HG03439 (cell line): ENCODE measurements at regions not wholly inside any gene's neighbourhood (a gene's known extent, or its start where the extent isn't known, plus 50 kb on each side); places are given as distances from the start of the nearest gene placed in this dataset.

Source experiments
- ATAC-seq: cut with Tn5 transposase; IDR thresholded peaks from one replicate; pipeline ENCODE4 v1.9.1; 2021; ENCODE audit warnings: mild to moderate bottlenecking, moderate library complexity; ENCODE audit not compliant: unreplicated experiment

DNA sequence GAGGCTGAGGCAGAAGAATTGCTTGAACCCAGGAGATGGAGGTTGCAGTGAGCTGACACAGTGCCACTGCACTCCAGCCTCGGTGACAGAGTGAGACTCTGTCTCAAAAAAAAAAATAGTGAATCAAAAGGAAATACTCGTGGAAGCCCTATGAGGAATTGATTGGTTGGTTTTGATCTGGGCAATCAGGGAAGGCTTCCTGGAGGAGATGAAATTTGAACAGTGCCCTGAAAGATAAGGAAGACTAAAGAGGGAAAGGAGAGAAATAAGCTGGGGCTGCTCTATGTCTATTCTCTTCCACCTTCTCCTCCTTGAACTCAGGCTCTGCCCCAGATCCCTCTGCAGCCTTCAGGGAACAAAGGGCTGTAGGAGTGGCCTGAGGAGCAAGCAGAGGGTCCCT is 54.1 kb downstream of the IRF2BPL start:
- no peak for ATAC-seq

DNA sequence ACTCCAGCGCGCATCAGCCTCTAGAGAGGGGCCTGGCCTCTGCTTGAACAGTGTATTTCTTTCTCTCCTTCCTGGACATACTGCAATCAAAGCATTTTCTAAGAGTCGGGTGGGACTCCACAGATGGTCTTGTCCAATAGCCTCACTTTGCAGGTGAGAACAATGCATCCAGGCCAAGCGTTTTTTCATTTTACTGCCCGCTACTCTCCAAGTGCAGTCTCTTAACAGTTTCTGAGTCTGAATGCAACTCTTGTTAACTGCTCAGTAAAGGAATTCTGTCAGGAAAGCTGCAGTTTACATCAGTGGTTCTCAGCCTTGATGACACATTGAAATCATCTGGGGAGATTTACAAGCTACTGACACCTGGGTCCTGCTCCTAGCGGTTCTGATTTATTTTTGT is 57.0 kb downstream of the IRF2BPL start:
- ATAC-seq, result no peak

DNA sequence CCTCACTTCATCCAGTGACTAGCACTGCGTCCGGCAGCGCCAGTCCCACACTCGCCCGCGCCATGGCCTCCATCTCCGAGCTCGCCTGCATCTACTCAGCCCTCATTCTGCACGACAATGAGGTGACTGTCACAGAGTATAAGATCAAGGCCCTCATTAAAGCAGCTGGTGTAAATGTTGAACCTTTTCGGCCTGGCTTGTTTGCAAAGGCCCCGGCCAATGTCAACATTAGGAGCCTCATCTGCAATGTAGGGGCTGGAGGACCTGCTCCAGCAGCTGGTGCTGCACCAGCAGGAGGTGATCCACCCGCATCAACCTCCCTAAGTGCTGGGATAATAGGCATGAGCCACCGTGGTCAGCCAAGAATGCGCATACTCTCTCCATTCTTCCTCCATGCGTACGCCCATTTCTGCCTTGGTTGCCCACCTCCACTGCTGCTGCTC is 59.9 kb downstream of the IRF2BPL start:
- ATAC-seq, result no peak

DNA sequence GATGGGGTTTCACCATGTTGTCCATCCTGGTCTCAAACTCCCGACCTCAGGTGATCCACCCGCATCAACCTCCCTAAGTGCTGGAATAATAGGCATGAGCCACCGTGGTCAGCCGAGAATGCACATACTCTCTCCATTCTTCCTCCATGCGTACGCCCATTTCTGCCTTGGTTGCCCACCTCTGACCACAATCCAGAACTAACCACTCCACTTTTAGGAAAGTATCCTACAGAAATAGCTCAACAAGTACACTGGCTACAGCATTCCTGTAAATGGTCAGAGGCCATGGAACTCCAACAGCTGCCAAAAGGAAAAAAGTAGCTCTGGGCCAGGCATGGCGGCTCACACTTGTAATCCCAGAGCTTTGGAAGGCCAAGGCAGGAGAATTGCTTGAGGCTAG is 60.7 kb downstream of the IRF2BPL start:
- ATAC-seq, result no peak

DNA sequence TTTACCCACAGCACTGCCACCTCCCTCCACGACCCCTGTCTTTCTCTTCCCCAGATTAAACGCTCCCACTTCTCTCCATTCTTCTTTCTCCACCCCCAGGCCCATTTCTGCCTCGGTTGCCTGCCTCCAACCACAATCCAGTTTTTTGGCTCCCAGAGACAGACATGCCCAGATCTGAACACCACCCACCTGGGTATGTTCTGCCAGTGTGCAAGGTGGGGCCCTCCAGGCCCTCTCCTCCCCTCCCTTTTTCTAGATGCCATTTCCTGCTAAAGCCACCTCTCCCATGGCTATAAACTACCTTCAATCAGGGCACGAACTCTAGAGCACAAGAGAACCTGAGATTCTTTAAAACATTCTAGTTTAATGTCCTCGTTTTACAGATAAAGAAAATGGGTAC is 63.3 kb downstream of the IRF2BPL start:
- no peak for ATAC-seq

DNA sequence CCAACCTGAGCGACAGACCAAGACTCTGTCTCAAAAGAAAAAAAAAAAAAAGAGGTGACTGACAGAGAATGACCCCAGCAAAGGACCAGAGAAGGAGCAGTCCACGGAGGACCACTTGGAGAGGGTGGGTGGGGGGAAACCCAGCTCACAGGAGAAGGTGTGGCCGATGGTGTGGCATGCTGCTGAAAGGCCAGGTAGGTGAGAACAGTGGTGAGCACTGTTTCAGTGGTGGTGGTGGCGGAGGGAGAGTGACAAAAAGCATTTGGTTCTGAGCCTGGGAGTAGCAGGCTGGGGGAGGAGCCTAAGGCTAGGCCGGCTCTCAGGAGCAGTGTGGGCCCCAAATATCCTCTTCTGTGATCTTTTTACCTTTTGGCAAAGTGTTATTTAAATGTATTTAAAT is 63.8 kb downstream of the IRF2BPL start:
- no peak for ATAC-seq

DNA sequence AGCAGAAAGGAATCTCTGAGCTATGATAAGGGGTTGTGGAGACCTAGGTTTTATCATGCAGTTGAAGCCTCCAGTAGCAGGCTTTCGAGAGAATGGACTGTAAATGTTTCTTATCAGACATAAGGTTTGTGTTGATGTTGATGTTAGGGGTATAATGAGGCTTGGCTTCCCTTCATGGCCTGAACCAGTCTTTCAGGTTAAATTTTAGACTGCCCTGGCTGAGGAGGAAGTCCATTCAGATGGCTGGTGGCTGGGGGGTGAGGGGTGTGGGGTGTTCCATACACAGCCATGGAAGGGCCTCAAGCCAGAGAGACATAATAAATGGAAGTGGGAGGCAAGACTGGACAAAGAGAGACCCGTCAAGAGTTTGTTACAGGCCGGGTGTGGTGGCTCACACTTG is 65.1 kb downstream of the IRF2BPL start:
- no peak for ATAC-seq

DNA sequence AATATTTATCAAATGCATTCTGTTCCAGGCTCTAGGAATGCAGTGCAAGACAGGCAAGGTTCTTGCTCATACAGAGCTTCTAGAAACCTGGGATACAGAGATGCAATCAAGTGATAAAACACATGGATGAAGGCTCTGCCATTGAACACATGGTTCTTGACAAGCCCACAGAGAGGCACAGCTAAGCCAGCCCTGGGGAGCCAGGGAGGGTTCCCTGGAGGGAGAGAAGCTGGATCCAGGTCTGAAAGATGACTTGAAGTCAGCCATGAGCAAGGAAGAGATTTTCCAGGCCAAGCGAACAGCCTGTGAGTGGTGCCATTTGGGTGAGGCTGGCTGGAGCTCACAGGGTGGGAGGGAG is 66.2 kb downstream of the IRF2BPL start:
- peak; percentile 1 for ATAC-seq

DNA sequence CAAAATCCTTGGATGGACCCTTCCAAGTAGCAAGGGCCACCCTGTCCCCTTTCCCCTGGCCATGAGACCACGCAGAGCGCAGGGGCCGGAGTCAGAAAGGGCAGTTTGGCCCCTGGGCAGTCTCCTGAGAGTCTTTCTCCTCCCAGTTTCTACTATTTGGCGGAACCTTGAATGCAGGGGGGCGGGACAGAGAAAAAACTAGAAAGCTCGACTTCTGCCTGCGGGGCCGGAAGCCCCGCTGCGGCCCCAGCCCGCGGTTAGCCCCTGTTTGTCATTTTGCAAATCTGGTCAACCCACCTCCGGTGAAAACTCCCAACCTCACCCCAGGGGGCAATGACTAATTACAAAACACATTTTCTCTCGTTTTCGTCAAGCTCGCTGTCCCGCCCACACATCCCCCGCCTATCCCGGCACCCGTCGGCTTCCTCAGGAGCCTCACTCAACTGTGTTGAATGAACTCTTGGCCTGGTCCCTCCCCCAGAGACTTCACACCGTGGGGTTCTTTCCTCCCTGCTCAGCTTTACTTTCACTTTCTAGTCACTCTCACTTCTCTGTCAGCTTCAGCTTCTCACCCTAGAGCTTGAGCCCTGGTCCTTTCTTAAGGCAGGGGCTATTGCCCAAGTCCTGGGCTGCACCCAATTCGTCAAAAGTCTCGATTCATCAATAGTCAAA is 66.7 kb downstream of the IRF2BPL start:
- ATAC-seq, result peak; percentile 79

DNA sequence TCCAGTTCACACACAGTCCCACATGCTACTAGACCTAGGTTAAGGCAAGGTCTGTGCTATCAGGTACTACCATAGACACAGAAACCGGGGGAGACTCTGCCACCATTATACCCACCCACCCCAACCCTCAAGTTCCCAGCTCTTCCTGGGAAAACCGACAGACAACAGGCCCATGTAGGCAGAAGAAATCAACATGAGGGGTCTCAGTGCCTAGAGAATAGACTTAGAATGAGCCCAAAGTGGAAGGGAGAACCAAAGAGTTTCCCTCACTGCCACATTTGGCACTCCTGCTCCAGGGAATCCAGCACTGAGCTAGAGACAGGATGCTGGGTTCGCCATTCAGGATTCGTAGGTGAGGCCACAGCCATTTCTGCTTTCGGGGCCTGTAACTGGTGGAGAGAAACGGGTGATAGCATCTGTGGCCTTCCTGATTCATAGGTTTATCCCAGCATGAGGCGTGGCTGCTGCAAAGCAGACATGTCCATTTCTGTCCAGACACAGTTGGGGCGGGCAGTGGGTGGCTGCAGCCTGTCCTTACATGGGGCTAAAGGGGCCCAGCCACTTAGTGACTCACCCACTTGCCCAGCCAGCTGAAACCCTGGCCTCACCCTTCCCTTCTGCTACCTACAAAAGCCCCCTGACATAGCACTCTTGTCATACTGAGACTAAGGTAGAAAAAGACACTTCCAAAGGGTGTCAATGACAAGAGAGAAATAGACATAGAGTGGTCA is 69.4 kb downstream of the IRF2BPL start:
- peak; percentile 37 for ATAC-seq

DNA sequence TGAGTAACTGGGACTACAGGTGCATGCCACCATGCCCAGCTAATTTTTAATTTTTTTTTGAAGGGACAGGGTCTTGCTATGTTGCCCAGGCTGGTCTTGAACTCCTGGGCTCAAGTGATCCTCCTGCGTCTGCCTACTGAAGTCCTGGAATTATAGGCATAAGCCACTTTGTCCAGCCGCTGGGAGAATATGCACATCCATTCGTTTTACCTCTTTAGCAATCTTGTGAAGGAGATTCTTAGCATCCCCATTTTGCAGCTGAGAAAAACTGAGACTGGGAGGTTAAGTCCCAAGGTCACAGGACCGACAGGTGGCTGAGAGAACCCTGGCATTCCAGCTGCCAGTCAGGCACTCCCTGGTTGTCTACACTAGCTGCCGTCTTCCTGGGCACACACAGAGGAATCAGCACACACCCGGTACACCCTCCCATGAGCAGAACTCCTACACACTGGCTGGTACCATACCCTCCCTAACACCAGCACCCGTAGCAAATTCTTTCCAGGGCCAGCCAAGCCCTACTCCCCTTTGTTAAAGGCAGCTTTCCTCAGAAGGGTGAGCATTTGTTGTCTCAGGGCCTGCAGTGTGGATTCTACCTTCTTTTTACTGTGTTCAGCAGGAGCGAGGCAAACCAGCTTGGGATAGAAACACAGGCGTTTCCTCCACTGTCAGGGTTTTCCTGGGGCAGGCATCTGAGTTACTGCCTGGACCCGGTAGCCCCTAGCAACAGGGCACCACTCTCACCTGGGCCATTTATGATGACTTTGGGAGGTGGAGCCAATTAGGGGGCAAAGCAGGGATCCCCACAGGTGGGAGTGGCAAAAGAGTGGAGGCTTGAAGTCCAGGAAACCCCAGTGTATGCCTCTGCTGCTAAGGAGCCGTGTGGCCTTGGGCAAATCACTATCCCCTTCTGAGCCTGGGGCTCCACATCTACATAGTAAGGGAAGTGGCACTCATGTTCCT is 70.2 kb downstream of the IRF2BPL start:
- ATAC-seq, result no peak

DNA sequence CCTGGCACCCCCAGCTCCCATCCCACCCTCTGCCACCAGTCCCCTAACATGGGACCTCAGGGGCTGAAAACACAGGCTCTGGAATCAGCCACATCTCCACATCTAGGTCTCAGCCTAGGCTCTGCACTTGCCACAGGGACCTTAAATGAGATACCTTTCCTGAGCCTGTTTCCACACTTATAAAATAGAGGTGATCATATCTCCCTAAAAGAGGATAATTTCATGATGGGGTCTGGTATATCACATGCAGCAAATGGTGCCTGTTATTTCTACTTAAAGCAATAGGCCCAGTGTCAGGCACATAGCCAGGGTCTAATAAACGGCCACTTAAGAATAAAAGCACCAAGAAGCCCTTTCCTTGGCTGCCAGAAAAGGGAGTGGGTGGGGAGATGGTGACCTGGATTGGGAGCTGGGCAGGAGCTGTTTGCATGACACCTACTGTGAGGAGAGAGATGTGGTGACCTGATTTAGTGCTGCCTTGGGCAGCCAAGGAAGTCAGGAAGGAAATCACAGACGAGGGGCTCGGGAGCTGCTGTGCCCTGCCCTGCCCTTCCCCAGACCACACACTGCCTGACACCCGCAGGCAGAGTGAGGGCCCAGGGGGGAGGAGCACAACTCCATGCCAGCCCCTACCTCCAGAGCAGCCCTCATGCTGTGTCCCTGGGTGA is 71.2 kb downstream of the IRF2BPL start:
- no peak for ATAC-seq

DNA sequence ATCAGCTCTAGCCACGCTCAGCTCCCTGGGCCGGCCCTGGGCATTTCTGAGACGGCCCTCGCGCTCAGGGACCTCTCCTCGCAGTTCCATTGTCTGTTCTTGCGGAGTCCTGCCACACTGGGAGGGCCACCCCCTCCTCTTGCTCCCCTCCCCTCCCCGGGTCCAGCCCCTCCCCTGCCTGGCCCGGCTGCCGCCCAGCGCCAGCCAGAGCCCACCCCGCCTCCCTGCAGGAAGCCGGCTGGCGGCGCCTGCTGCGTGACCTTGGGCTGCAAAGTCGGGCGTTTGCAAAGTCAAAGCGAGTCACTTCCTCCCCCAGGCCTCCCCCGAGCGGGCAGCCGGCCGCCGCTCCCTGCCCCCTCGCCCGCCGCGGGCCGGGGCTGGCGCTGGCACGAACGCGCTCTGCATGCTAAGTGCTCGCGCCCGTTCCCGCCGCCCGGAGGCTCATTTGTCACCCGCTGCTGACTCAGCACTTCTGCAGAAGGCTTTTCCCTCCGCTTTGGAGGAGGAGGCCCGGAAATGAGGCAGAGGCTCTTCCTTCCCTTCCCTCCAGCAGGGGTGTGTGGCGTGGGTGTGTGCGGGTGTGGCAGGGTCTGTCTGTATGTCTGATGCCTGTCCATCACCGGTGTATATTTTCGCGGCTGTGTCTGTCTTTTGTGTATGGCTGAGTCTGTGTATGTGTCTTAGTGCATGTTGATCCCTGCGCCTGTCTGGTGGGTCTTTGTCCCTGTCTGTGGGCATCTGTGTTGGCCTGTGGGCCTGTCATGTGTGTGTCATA is 72.0 kb downstream of the IRF2BPL start:
- peak; percentile 40 for ATAC-seq

DNA sequence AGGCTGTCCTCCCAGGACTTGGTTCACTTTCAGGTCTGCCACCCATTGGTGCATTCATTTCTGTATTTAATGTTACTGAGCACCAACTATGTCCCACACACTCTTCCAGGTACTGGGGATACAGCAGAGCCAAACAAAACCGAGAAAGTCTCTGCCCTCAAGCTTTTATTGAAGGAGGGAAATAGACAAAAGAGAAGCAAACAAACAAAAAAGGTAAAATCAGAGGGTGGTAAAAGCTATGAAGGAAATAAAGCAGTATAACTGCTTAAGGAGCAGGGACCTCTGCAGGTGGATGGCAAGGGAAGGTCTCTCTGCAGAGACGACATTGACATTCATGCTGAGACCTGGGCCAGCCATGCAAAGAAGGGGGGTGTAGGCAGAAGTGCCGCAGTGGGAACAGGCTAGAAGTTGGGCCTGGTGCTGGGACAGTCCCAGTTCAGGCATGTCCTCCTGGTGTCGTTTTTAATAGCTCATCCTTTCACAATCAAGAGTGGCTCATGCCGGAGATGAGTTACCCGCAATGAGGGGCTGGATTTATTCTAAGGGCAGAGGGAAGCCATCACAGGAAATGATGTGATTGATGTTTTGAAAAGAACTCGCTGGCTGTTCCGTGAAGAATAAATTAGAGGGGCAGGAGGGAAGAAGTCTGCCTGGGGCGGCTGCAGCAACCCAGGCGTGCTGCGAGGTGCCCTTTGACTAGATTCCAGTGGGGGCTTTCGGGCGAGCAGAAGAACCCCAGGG is 72.8 kb downstream of the IRF2BPL start:
- peak; percentile 29 for ATAC-seq

DNA sequence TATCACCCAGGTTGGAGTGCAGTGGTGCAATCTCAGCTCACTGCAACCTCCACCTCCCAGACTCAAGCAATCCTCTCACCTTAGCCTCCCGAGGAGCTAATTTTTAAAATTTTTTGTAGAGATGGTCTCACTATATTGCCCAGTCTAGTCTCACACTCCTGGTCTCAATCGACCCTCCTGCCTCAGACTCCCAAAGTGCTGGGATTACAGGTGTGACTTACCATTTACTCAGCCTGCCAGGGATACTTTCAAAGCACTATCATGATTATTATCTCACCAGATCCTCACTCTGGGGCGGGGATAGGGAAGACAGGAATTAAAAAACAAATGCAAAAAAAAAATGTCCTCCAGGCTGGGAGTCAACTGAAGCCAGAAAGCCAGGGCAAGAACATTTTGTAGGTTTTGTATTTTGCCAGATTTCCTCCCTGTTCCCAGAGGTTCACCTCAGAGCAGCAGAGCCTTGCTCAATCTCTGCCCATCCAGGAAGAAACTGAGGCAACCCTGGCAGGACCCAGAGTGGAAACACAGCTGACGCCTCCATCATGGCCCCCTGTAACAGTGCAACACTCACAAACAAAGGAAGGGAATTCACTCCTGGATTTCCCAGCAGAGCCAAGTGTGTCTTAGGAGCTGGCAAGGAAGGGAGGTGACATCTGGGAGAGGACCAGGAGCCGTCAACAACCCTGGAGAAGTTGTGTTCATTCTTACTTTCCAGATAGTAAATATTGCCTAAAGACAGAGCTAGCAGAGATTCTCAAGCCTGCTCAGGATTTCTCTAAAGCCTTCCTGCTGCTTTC is 73.9 kb downstream of the IRF2BPL start:
- no peak for ATAC-seq

DNA sequence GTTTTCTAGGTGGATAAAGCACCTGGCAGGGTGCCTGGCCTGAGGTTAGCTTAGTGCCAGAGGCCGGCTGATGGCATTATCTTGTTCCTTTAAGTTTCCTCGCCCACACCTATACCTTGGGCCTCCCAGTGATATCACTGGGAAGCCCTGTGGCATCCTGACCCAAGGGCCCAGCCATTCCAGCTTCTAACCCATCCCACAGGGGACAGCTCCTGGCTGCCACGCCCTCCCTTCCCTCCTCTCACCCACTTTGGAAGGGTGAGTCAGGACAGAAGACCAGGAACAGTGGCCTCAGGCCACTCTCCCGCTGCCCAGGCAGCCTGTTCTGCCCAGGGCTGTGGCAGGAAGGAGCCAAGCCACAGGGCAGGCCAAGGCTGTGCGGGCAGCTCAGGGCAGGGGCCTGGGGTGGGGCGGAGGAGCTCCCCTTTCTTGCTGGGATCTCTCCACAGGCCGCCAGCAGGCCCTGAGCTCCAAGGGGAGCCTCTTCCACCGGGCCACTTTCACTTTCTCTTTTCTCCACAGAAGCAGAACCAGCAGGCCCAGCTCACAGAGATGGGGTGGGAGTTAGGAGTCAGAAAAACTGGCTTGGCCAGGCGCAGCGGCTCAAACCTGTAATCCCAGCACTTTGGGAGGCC is 75.1 kb downstream of the IRF2BPL start:
- no peak for ATAC-seq

DNA sequence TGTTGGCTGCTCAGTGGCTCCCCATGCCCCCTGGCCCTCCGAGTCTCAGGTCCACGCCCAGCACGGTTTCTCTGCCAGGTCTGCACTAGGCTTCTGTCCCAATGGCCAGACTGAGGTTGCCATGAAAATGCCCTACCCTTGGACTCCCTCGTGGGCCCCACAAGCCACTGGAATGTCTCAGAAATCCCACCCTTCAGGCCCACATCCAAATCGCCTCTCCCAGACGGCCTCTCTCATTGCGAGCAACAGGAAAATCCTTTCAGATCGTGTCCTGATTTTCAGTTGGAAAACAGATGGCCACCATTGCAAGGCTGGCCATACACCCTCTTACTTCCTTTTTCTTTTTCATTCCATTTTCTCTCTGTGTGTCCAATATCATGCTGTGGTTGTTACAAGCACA is 77.3 kb downstream of the IRF2BPL start:
- ATAC-seq, result no peak
